Esophagus squamous epithelium (tissue), 4 donors: ENCODE measurements at regions not wholly inside any gene's neighbourhood (a gene's known extent, or its start where the extent isn't known, plus 50 kb on each side); places are given as distances from the start of the nearest gene placed in this dataset.

Source experiments
- POLR2A ChIP-seq, 4 donors: fragments of 450-650 bp; IDR thresholded peaks; one replicate each; pipeline ENCODE4 v1.6.1; 2017; ENCODE audit warnings: antibody characterized with exemption in 4 of 4, mild to moderate bottlenecking in 4 of 4, moderate library complexity in 3 of 4
- TF ChIP-seq, protein P1 (sequence below), 6 experiments: fragments of 450-650 bp in 4 of 6; fragments of 200-600 bp in 2 of 6; sonication (generic) in 2 of 6; IDR thresholded peaks; one replicate each; pipeline ENCODE4 v1.5.1; 2016 to 2019; ENCODE audit warnings: antibody characterized with exemption in 6 of 6, mild to moderate bottlenecking in 4 of 6, moderate library complexity in 4 of 6

DNA sequence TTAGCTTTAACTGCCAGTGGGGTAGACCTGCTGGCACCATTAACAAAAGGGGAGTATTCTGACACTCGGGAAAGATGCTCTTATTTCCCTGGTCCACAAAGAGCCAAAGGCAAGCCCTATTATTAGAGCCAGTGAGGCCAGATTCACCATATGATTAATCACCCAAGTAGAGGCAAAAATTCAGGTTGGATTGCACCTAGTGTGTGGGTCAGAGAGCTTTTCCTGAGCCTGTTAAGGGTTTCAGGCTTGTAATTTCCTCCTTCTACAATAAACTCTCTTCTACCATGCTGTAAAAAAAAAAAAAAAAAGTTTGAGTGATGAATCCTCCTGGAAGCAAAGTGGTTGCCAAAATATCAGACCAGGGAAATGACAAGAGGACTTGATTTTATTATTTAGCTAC lies 163.5 kb downstream of the MBL2 start:
- TF ChIP-seq, protein P1, sequence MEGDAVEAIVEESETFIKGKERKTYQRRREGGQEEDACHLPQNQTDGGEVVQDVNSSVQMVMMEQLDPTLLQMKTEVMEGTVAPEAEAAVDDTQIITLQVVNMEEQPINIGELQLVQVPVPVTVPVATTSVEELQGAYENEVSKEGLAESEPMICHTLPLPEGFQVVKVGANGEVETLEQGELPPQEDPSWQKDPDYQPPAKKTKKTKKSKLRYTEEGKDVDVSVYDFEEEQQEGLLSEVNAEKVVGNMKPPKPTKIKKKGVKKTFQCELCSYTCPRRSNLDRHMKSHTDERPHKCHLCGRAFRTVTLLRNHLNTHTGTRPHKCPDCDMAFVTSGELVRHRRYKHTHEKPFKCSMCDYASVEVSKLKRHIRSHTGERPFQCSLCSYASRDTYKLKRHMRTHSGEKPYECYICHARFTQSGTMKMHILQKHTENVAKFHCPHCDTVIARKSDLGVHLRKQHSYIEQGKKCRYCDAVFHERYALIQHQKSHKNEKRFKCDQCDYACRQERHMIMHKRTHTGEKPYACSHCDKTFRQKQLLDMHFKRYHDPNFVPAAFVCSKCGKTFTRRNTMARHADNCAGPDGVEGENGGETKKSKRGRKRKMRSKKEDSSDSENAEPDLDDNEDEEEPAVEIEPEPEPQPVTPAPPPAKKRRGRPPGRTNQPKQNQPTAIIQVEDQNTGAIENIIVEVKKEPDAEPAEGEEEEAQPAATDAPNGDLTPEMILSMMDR (IDR thresholded peaks at IDR 0.05), result no peak
- TF ChIP-seq POLR2A (IDR thresholded peaks at IDR 0.05), result no peak
